ENCODE measurements at regions not wholly inside any gene's neighbourhood (a gene's known extent, or its start where the extent isn't known, plus 50 kb on each side); places are given as distances from the start of the nearest gene placed in this dataset.

- DNase-seq: no peak
Observed at GRCh38 chr9:105828171-105828570, 133.8 kb downstream of the TMEM38B start.

- DNase-seq: no peak
Observed at GRCh38 chr9:105828596-105829213, 134.4 kb downstream of the TMEM38B start.

GRCh38 chr9:105830461-105830860, 136.1 kb downstream of the TMEM38B start:
- DNase-seq: no peak

GRCh38 chr9:105832096-105832710, 137.9 kb downstream of the TMEM38B start:
- DNase-seq: no peak

GRCh38 chr9:105833271-105833975, 139.1 kb downstream of the TMEM38B start:
- no peak for DNase-seq

GRCh38 chr9:105834404-105834803, 140.1 kb downstream of the TMEM38B start:
- no peak for DNase-seq

- DNase-seq: peak; percentile 18
Observed at GRCh38 chr9:105835721-105836120, 141.4 kb downstream of the TMEM38B start.

- no peak for DNase-seq
Observed at GRCh38 chr9:105836936-105837660, 142.8 kb downstream of the TMEM38B start.

GRCh38 chr9:105841562-105841961, 147.2 kb downstream of the TMEM38B start:
- no peak for DNase-seq

GRCh38 chr9:105842023-105842644, 147.8 kb downstream of the TMEM38B start:
- peak; percentile 40 for DNase-seq

GRCh38 chr9:105846825-105847224, 152.5 kb downstream of the TMEM38B start:
- DNase-seq: no peak

- no peak for DNase-seq
Observed at GRCh38 chr9:105850852-105851500, 156.6 kb downstream of the TMEM38B start.

- no peak for DNase-seq
Observed at GRCh38 chr9:105854026-105854782, 159.9 kb downstream of the TMEM38B start.

GRCh38 chr9:105854783-105855724, 160.7 kb downstream of the TMEM38B start:
- no peak for DNase-seq

- peak; percentile 95 for DNase-seq
Observed at GRCh38 chr9:105855987-105856386, 161.6 kb downstream of the TMEM38B start.

GRCh38 chr9:105858006-105858690, 163.8 kb downstream of the TMEM38B start:
- no peak for DNase-seq

- DNase-seq: no peak
Observed at GRCh38 chr9:105858877-105859276, 164.5 kb downstream of the TMEM38B start.

GRCh38 chr9:105859428-105860091, 165.2 kb downstream of the TMEM38B start:
- DNase-seq: no peak

- DNase-seq: no peak
Observed at GRCh38 chr9:105860516-105860915, 166.2 kb downstream of the TMEM38B start.
